GM12878 (cell line): ENCODE measurements at regions not wholly inside any gene's neighbourhood (a gene's known extent, or its start where the extent isn't known, plus 50 kb on each side); places are given as distances from the start of the nearest gene placed in this dataset.

ENCODE experiments used
- ATAC-seq: fragments of 200-7000 bp; cut with Tn5 transposase; 3 replicates; pipeline ENCODE4 v1.9.1; 2020; ENCODE audit warnings: mild to moderate bottlenecking, moderate library complexity
- BruUV-seq: library from RNA; stranded (reverse); fragments of 400-500 nt; replicated peaks from 2 replicates; lab custom pipeline; 2021; lab: Mats Ljungman, UMichigan
- CTCF ChIA-PET: fragments of 300-600 bp; sonication (Branson Sonifier 250); formaldehyde crosslinking; extraction: SDS; loops from one replicate; lab custom pipeline; 2021; ENCODE audit warnings: inconsistent platforms; lab: Yijun Ruan, JAX
- POLR2A ChIA-PET: fragments of 350-600 bp; formaldehyde crosslinking; extraction: SDS; loops from one replicate; lab custom pipeline; 2021; ENCODE audit warnings: inconsistent platforms; lab: Charles Lee
- RAD21 ChIA-PET: fragments of 300-600 bp; sonication (Branson Sonifier 250); formaldehyde crosslinking; loops from one replicate; lab custom pipeline; 2023; ENCODE audit warnings: antibody characterized with exemption; ENCODE audit not compliant: unreplicated experiment; lab: Charles Lee
- SMC1A ChIA-PET: fragments of 300-600 bp; sonication (Branson Sonifier 250); formaldehyde crosslinking; loops from one replicate; lab custom pipeline; 2023; ENCODE audit not compliant: unreplicated experiment, uncharacterized antibody; lab: Charles Lee
- DNase-seq: peaks from one replicate; pipeline ENCODE4 v3.0.0-alpha.2; 2011; ENCODE audit warnings: low read depth, low spot score
- FAIRE-seq: peaks from 3 replicates; lab custom pipeline; 2011; peaks lifted over from hg19 to GRCh38; lab: Jason Lieb, UNC
- H2AFZ ChIP-seq: 2 replicates; pipeline ENCODE4 v1.6.0; 2011; ENCODE audit warnings: low read depth, low read length, control low read depth; ENCODE audit not compliant: control insufficient read depth
- H3K27ac ChIP-seq: 2 replicates; pipeline ENCODE4 v1.5.1; 2011; ENCODE audit warnings: control low read depth; ENCODE audit not compliant: control insufficient read depth, insufficient read depth
- H3K27me3 ChIP-seq, 2 experiments: replicated peaks in 1 of 2; 2 replicates each; pipeline versions ENCODE4 v1.6.0 to v1.6.1; 2011; ENCODE audit warnings: low read length in 1 of 2; ENCODE audit not compliant: control insufficient read depth in 2 of 2, insufficient read depth in 2 of 2
- H3K36me3 ChIP-seq, 2 experiments: 2 replicates each; pipeline ENCODE4 v1.5.1; 2011; ENCODE audit warnings: low read length in 1 of 2; ENCODE audit not compliant: control insufficient read depth in 2 of 2, insufficient read depth in 2 of 2
- H3K4me1 ChIP-seq: 2 replicates; pipeline ENCODE4 v1.6.1; 2011; ENCODE audit warnings: mild to moderate bottlenecking, low read length, moderate library complexity, mixed read lengths; ENCODE audit not compliant: control insufficient read depth, insufficient read depth
- H3K4me2 ChIP-seq: 2 replicates; pipeline ENCODE4 v1.6.0; 2011; ENCODE audit warnings: control low read depth; ENCODE audit not compliant: control insufficient read depth, insufficient read depth
- H3K4me3 ChIP-seq: fragments of 200-600 bp; sonication (generic); 2 replicates; pipeline ENCODE4 v1.5.1; 2016
- H3K79me2 ChIP-seq: 2 replicates; pipeline ENCODE4 v1.6.0; 2011; ENCODE audit warnings: low read length; ENCODE audit not compliant: control insufficient read depth, insufficient read depth
- H3K9ac ChIP-seq: 2 replicates; pipeline ENCODE4 v1.8.0; 2011; ENCODE audit warnings: low read length, control low read depth, mixed read lengths; ENCODE audit not compliant: control insufficient read depth, insufficient read depth
- H3K9me3 ChIP-seq: replicated peaks from 3 replicates; pipeline ENCODE4 v1.5.1; 2011; ENCODE audit warnings: mild to moderate bottlenecking, low read length; ENCODE audit not compliant: control insufficient read depth, insufficient read depth
- H4K20me1 ChIP-seq: 2 replicates; pipeline ENCODE4 v1.6.0; 2011; ENCODE audit not compliant: control insufficient read depth, insufficient read depth
- BCL3 ChIP-seq: IDR thresholded peaks from 2 replicates; pipeline ENCODE4 v1.6.1; 2011; ENCODE audit warnings: borderline replicate concordance, low read depth, mild to moderate bottlenecking, moderate library complexity, low read length; ENCODE audit not compliant: insufficient read depth, poor library complexity, severe bottlenecking
- CEBPB ChIP-seq, 2 experiments: fragments of 150-350 bp in 1 of 2; IDR thresholded peaks; 2 replicates each; pipeline ENCODE4 v1.6.1; 2012 to 2014; ENCODE audit warnings: low read depth in 2 of 2, low read length in 2 of 2, borderline replicate concordance in 1 of 2, inconsistent platforms in 1 of 2
- CTCF ChIP-seq, 3 experiments: IDR thresholded peaks in 2 of 3; conservative IDR thresholded peaks in 1 of 3; 2 replicates each; pipeline ENCODE4 v1.5.1; 2011; ENCODE audit warnings: low read depth in 3 of 3, low read length in 3 of 3, mild to moderate bottlenecking in 3 of 3, control low read depth in 2 of 3, moderate library complexity in 2 of 3, inconsistent platforms in 1 of 3, mixed read lengths in 1 of 3; ENCODE audit not compliant: control insufficient read depth in 2 of 3, insufficient read depth in 1 of 3; ENCODE audit errors: extremely low read depth in 1 of 3
- MYB ChIP-seq: fragments of 150-350 bp; IDR thresholded peaks from 2 replicates; pipeline ENCODE4 v1.6.1; 2014; ENCODE audit warnings: mild to moderate bottlenecking, low read depth, low read length, borderline replicate concordance
- NFYB ChIP-seq: IDR thresholded peaks from 2 replicates; pipeline ENCODE4 v1.6.1; 2011; ENCODE audit warnings: low read depth, mild to moderate bottlenecking, low read length, improper control_type of control experiment, moderate library complexity; ENCODE audit not compliant: insufficient read depth
- PBX3 ChIP-seq: IDR thresholded peaks from 2 replicates; pipeline ENCODE4 v1.6.1; 2011; ENCODE audit warnings: mild to moderate bottlenecking, low read depth, low read length, moderate library complexity; ENCODE audit not compliant: insufficient replicate concordance
- SMAD1 ChIP-seq: fragments of 450-650 bp; IDR thresholded peaks from 2 replicates; pipeline ENCODE4 v1.6.1; 2018; ENCODE audit warnings: mild to moderate bottlenecking, low read depth; ENCODE audit not compliant: partially characterized antibody
- SPI1 ChIP-seq: IDR thresholded peaks from 2 replicates; pipeline ENCODE4 v1.6.1; 2011; ENCODE audit warnings: low read depth, mild to moderate bottlenecking, low read length, moderate library complexity, borderline replicate concordance; ENCODE audit not compliant: insufficient read depth
- SREBF1 ChIP-seq: IDR thresholded peaks from 2 replicates; pipeline ENCODE4 v1.6.1; 2012; ENCODE audit warnings: mild to moderate bottlenecking, low read length
- ZNF592 ChIP-seq: fragments of 450-650 bp; IDR thresholded peaks from 2 replicates; pipeline ENCODE4 v1.6.1; 2017; ENCODE audit warnings: mild to moderate bottlenecking, moderate library complexity
- WGBS: methylation state at CpG from one replicate; pipeline ENCODE4 v1.1.6; 2016; ENCODE audit warnings: low lambda C conversion rate; ENCODE audit not compliant: insufficient replicate concordance, insufficient coverage; ENCODE audit errors: missing lambda C conversion rate; 5-methylcytosine and 5-hydroxymethylcytosine counted together
- in situ Hi-C: fragments of 300-500 bp; cut with MboI; formaldehyde crosslinking; loops from 9 replicates; pipeline ENCODE4 v1.14.3; 2018; ENCODE audit warnings: mixed read lengths
- intact Hi-C: fragments of 100-400 bp; cut with micrococcal nuclease; formaldehyde crosslinking; loops from one replicate; pipeline ENCODE4 v1.14.2; 2022; ENCODE audit not compliant: unreplicated experiment

GRCh38 chr5:33299621-33300208 lies 141.1 kb upstream of the TARS1 start (continued):
- TF ChIP-seq SREBF1 (no peak), NFYB (no peak), ZNF592 (no peak), SMAD1 (no peak)

- ATAC-seq: peak; percentile 89
- no TSS peak for BruUV-seq
- H3K36me3 ChIP-seq: no peaks in the 10 kb centered on the region
- CTCF ChIA-PET: interaction anchor here (1.0 to 2.0 kb wide), 7 partner anchors 9 to 178 kb away, joined by 3 to 6 read pairs (median 4); no protein-coding TSS in a partner anchor
- peak; percentile 33 for DNase-seq
- SMC1A ChIA-PET: interaction anchor here (1.1 kb wide), 1 partner anchor 11 kb away, joined by 3 read pairs; no protein-coding TSS in a partner anchor
- RAD21 ChIA-PET: interaction anchor here (0.8 to 1.0 kb wide), 2 partner anchors 122 to 134 kb away, joined by 3 to 4 read pairs; no protein-coding TSS in a partner anchor
- H3K4me1 ChIP-seq: peaks cover 4% of the 10 kb centered on the region
- POLR2A ChIA-PET: no interaction called here
- H3K79me2 ChIP-seq: no peaks in the 10 kb centered on the region
- peak overlapping the region; percentile 54 for H3K4me2 ChIP-seq
- H3K27ac ChIP-seq: no peak overlapping the region
- intact Hi-C loops (no loop called here), in situ Hi-C loops (no loop called here)
- no peaks in the 10 kb centered on the region for H3K9me3 ChIP-seq
- no peak overlapping the region for H3K4me3 ChIP-seq
- 1% methylated on average over 3 of the region's 3 CpGs for WGBS
- no peaks in the 10 kb centered on the region for H4K20me1 ChIP-seq
- FAIRE-seq: peak; percentile 75
- no peaks in the 10 kb centered on the region for H3K27me3 ChIP-seq
- H3K9ac ChIP-seq: no peak overlapping the region
- H2AFZ ChIP-seq: no peak overlapping the region
- TF ChIP-seq MYB (no peak), SPI1 (peak; percentile 78), BCL3 (peak; percentile 47), CTCF (IDR thresholded peaks at IDR 0.05 in 2 of 3, conservative IDR thresholded peaks at IDR 0.05 in 1 of 3; ENCODE audit: control insufficient read depth in 2 of 3, extremely low read depth in 1 of 3, insufficient read depth in 1 of 3, low read depth in 3 of 3, low read length in 3 of 3) (0 out of 6 replicates have a peak, but pooled peaks of 1 of the 3 experiments have one; percentile 2), CEBPB (IDR thresholded peaks at IDR 0.05; ENCODE audit: borderline replicate concordance in 1 of 2, low read depth in 2 of 2, low read length in 2 of 2) (0 out of 4 replicates have a peak, but pooled peaks of 1 of the 2 experiments have one; percentile 70), PBX3 (no peak)
These were observed 140.5 kb upstream of the TARS1 start for GRCh38 chr5:33300209-33300742.
